ENCODE measurements at regions not wholly inside any gene's neighbourhood (a gene's known extent, or its start where the extent isn't known, plus 50 kb on each side); places are given as distances from the start of the nearest gene placed in this dataset.
"Not testable (repeated sequence)": the region's sequence is repeated elsewhere in the genome, so short reads cannot be mapped to it uniquely, and the experiment has no call there.

GRCh38 chr7:120156476-120156875, 116.5 kb upstream of the KCND2 start:
- DNase-seq = no peak

GRCh38 chr7:120160166-120160565, 112.8 kb upstream of the KCND2 start:
- DNase-seq = no peak

GRCh38 chr7:120163449-120163848, 109.5 kb upstream of the KCND2 start:
- no peak for DNase-seq

GRCh38 chr7:120165227-120165626, 107.7 kb upstream of the KCND2 start:
- DNase-seq = no peak

- no peak for DNase-seq
These were observed 104.9 kb upstream of the KCND2 start for GRCh38 chr7:120168066-120168465.

GRCh38 chr7:120169996-120170783, 102.8 kb upstream of the KCND2 start:
- no peak for DNase-seq

- no peak for DNase-seq
These were observed 102.1 kb upstream of the KCND2 start for GRCh38 chr7:120170834-120171233.

- DNase-seq = no peak
These were observed 101.6 kb upstream of the KCND2 start for GRCh38 chr7:120171406-120171805.

- DNase-seq = no peak
These were observed 92.8 kb upstream of the KCND2 start for GRCh38 chr7:120180221-120180620.

- no peak for DNase-seq
These were observed 91.5 kb upstream of the KCND2 start for GRCh38 chr7:120181499-120181898.

- no peak for DNase-seq
These were observed 88.1 kb upstream of the KCND2 start for GRCh38 chr7:120184866-120185265.

GRCh38 chr7:120185940-120186682, 86.9 kb upstream of the KCND2 start:
- DNase-seq = no peak

- DNase-seq = no peak
These were observed 86.3 kb upstream of the KCND2 start for GRCh38 chr7:120186688-120187087.

- DNase-seq = no peak
These were observed 83.4 kb upstream of the KCND2 start for GRCh38 chr7:120189623-120190022.

- DNase-seq = no peak
These were observed 82.9 kb upstream of the KCND2 start for GRCh38 chr7:120190109-120190508.

- no peak for DNase-seq
These were observed 82.4 kb upstream of the KCND2 start for GRCh38 chr7:120190566-120190965.

GRCh38 chr7:120191423-120191822, 81.6 kb upstream of the KCND2 start:
- not testable (repeated sequence) for DNase-seq

- DNase-seq = no peak
These were observed 71.7 kb upstream of the KCND2 start for GRCh38 chr7:120201290-120201689.

GRCh38 chr7:120205101-120205500, 67.9 kb upstream of the KCND2 start:
- DNase-seq = no peak

- no peak for DNase-seq
These were observed 65.9 kb upstream of the KCND2 start for GRCh38 chr7:120207037-120207436.

- no peak for DNase-seq
These were observed 57.3 kb upstream of the KCND2 start for GRCh38 chr7:120215654-120216053.

GRCh38 chr7:120216947-120217346, 56.0 kb upstream of the KCND2 start:
- no peak for DNase-seq

GRCh38 chr7:120218712-120219111, 54.3 kb upstream of the KCND2 start:
- DNase-seq = no peak

GRCh38 chr7:120221666-120222065, 51.3 kb upstream of the KCND2 start:
- no peak for DNase-seq

Measured in NCI-H510A (cell line).